Heart left ventricle (tissue), 13 donors: ENCODE measurements at regions not wholly inside any gene's neighbourhood (a gene's known extent, or its start where the extent isn't known, plus 50 kb on each side); places are given as distances from the start of the nearest gene placed in this dataset.

Source experiments
- POLR2A ChIP-seq, 2 donors: fragments of 450-650 bp; IDR thresholded peaks; one replicate each; pipeline ENCODE4 v1.6.1; 2017; ENCODE audit warnings: antibody characterized with exemption in 2 of 2, mild to moderate bottlenecking in 2 of 2, moderate library complexity in 2 of 2
- TF ChIP-seq, protein P1 (sequence below), 12 donors: fragments of 200-600 bp; sonication (generic) in 4 of 12; IDR thresholded peaks; one replicate each; pipeline versions ENCODE4 v1.5.0 to v1.8.0; 2018 to 2022; ENCODE audit warnings: antibody characterized with exemption in 12 of 12, mild to moderate bottlenecking in 5 of 12
- donor health status: ischemic (EF 13 %, LVEDD 7.1; RV severe dilation, severe dysfunction).
- donor health status: DM: no; HTN: yes; CAD: no.
- donor health status: DM: no; HTN: no; CAD: no.
- donor health status: ischemic (EF 25% LVEDD 6.9; RV normal size, moderate dysfunction).
- donor health status: ischemic (EF 25% LVEDD 5.7; RV mildly dilated, moderate dysfunction).
- donor health status: ischemic (EF 35%, LVEDD 5.7; RV mildly dilated, moderate dysfunction).
- donor health status: nonischemic (EF 11% LVEDD 7.7; RV severe dilation, severe dysfunction).
- donor health status: DM: yes; HTN: yes; CAD: no.
- donor health status: PGD.
- donor health status: ischemic (EF 29% LVEDD 5.4; RV normal size, mild dysfunction).
- donor health status: nonischemic (EF 23%, LVEDD 6.1; RV moderate dilation, normal function).

DNA sequence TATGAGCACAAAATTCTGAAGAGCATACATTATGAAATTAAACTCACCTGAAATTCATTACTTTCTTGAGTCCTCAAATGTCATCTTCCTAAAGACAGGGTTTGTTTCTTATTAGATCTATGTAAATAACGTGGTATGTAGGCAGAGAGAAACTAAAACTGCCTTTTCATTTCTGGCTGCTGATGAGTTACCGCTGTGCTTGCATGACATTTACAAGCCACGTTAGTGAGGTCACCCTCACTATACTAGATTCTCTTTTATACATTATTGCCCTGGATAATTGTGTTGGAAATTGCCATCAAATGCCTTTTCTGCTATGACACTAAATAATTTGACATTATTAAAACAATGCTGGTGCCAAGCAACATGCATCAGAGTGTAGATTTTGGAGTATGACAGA is 748.3 kb upstream of the ANO3 start:
- TF ChIP-seq POLR2A (IDR thresholded peaks at IDR 0.05), result no peak
- TF ChIP-seq, protein P1, sequence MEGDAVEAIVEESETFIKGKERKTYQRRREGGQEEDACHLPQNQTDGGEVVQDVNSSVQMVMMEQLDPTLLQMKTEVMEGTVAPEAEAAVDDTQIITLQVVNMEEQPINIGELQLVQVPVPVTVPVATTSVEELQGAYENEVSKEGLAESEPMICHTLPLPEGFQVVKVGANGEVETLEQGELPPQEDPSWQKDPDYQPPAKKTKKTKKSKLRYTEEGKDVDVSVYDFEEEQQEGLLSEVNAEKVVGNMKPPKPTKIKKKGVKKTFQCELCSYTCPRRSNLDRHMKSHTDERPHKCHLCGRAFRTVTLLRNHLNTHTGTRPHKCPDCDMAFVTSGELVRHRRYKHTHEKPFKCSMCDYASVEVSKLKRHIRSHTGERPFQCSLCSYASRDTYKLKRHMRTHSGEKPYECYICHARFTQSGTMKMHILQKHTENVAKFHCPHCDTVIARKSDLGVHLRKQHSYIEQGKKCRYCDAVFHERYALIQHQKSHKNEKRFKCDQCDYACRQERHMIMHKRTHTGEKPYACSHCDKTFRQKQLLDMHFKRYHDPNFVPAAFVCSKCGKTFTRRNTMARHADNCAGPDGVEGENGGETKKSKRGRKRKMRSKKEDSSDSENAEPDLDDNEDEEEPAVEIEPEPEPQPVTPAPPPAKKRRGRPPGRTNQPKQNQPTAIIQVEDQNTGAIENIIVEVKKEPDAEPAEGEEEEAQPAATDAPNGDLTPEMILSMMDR (IDR thresholded peaks at IDR 0.05), result no peak
